Smooth muscle cell (in vitro differentiated cells): ENCODE measurements at regions not wholly inside any gene's neighbourhood (a gene's known extent, or its start where the extent isn't known, plus 50 kb on each side); places are given as distances from the start of the nearest gene placed in this dataset.

Experiments used
- DNase-seq: peaks from one replicate; lab custom pipeline; 2025; ENCODE audit not compliant: unreplicated experiment; lab: John Stamatoyannopoulos, UW
- H2AFZ ChIP-seq: fragments of 200-600 bp; sonication (generic); 2 replicates; pipeline ENCODE4 v1.6.0; 2016; ENCODE audit warnings: antibody characterized with exemption, low read depth, mild to moderate bottlenecking
- H3F3A ChIP-seq: fragments of 200-600 bp; sonication (generic); 2 replicates; pipeline ENCODE4 v1.6.0; 2017; ENCODE audit warnings: antibody characterized with exemption, low read depth
- H3K27ac ChIP-seq: fragments of 200-600 bp; sonication (generic); 2 replicates; pipeline ENCODE4 v1.5.1; 2016; ENCODE audit warnings: low read depth, mild to moderate bottlenecking
- H3K27me3 ChIP-seq: fragments of 200-600 bp; sonication (generic); 2 replicates; pipeline ENCODE4 v1.6.1; 2016; ENCODE audit warnings: low read depth, mild to moderate bottlenecking
- H3K36me3 ChIP-seq: fragments of 200-600 bp; sonication (generic); 2 replicates; pipeline ENCODE4 v1.5.1; 2016; ENCODE audit warnings: low read depth
- H3K4me1 ChIP-seq: fragments of 200-600 bp; sonication (generic); 2 replicates; pipeline ENCODE4 v1.5.1; 2016; ENCODE audit warnings: low read depth
- H3K4me2 ChIP-seq: fragments of 200-600 bp; sonication (generic); 2 replicates; pipeline ENCODE4 v1.6.0; 2016; ENCODE audit warnings: mild to moderate bottlenecking
- H3K4me3 ChIP-seq: fragments of 200-600 bp; sonication (generic); 2 replicates; pipeline ENCODE4 v1.5.1; 2016; ENCODE audit warnings: mild to moderate bottlenecking
- H3K79me2 ChIP-seq: fragments of 200-600 bp; sonication (generic); 2 replicates; pipeline ENCODE4 v1.6.0; 2016; ENCODE audit warnings: low read depth, mild to moderate bottlenecking
- H3K9ac ChIP-seq: fragments of 200-600 bp; sonication (generic); 2 replicates; pipeline ENCODE4 v1.6.0; 2016; ENCODE audit warnings: low read depth
- H3K9me3 ChIP-seq: fragments of 200-600 bp; sonication (generic); replicated peaks from 2 replicates; pipeline ENCODE4 v1.5.1; 2016; ENCODE audit warnings: low read depth
- H4K20me1 ChIP-seq: fragments of 200-600 bp; sonication (generic); 2 replicates; pipeline ENCODE4 v1.6.0; 2016; ENCODE audit warnings: low read depth
- CTCF ChIP-seq: fragments of 200-600 bp; sonication (generic); IDR thresholded peaks from 2 replicates; pipeline ENCODE4 v1.5.1; 2017; ENCODE audit warnings: borderline replicate concordance, mild to moderate bottlenecking, antibody characterized with exemption; ENCODE audit not compliant: insufficient read depth, poor library complexity, severe bottlenecking
- WGBS: methylation state at CpG from one replicate; pipeline ENCODE4 v1.1.7; 2016; ENCODE audit warnings: low lambda C conversion rate; 5-methylcytosine and 5-hydroxymethylcytosine counted together

- Histone ChIP-seq H3K27ac (no peak overlapping the region), H3K4me2 (no peak overlapping the region), H3K36me3 (no peaks in the 10 kb centered on the region), H3K9ac (no peak overlapping the region), H2AFZ (no peak overlapping the region), H3K9me3 (no peaks in the 10 kb centered on the region), H3K4me3 (no peak overlapping the region), H4K20me1 (no peaks in the 10 kb centered on the region), H3K27me3 (no peaks in the 10 kb centered on the region), H3F3A (no peaks in the 10 kb centered on the region), H3K79me2 (no peaks in the 10 kb centered on the region), H3K4me1 (peaks cover 10% of the 10 kb centered on the region)
- WGBS, result 92% methylated on average over 5 of the region's 5 CpGs
- no peak for TF ChIP-seq CTCF
- no peak for DNase-seq
Measured at GRCh38 chr18:7390731-7391492, 160.0 kb downstream of the LRRC30 start.

- peaks cover 10% of the 10 kb centered on the region for H3K4me1 ChIP-seq
- H3K27ac ChIP-seq, result no peak overlapping the region
- H3K36me3 ChIP-seq, result no peaks in the 10 kb centered on the region
- no peak overlapping the region for H3K4me2 ChIP-seq
- DNase-seq, result no peak
- H3K4me3 ChIP-seq, result no peak overlapping the region
- H3K9me3 ChIP-seq, result no peaks in the 10 kb centered on the region
- H3K9ac ChIP-seq, result no peak overlapping the region
- no peaks in the 10 kb centered on the region for H3F3A ChIP-seq
- WGBS, result 81% methylated on average over 9 of the region's 9 CpGs
- no peak overlapping the region for H2AFZ ChIP-seq
- no peak for TF ChIP-seq CTCF
- no peaks in the 10 kb centered on the region for H4K20me1 ChIP-seq
- no peaks in the 10 kb centered on the region for H3K27me3 ChIP-seq
- no peaks in the 10 kb centered on the region for H3K79me2 ChIP-seq
Measured at GRCh38 chr18:7393080-7393479, 162.2 kb downstream of the LRRC30 start.

GRCh38 chr18:7394050-7394659, 163.3 kb downstream of the LRRC30 start:
- no peak overlapping the region for H3K9ac ChIP-seq
- peaks cover under 1% of the 10 kb centered on the region for H3K4me1 ChIP-seq
- no peaks in the 10 kb centered on the region for H3K36me3 ChIP-seq
- no peaks in the 10 kb centered on the region for H3K27me3 ChIP-seq
- H3K4me3 ChIP-seq, result no peak overlapping the region
- no peaks in the 10 kb centered on the region for H3K9me3 ChIP-seq
- H3F3A ChIP-seq, result no peaks in the 10 kb centered on the region
- no peaks in the 10 kb centered on the region for H3K79me2 ChIP-seq
- DNase-seq, result no peak
- no peak overlapping the region for H3K4me2 ChIP-seq
- 87% methylated on average over 9 of the region's 9 CpGs for WGBS
- no peaks in the 10 kb centered on the region for H4K20me1 ChIP-seq
- no peak overlapping the region for H3K27ac ChIP-seq
- no peak for TF ChIP-seq CTCF
- no peak overlapping the region for H2AFZ ChIP-seq

- DNase-seq, result no peak
- no peaks in the 10 kb centered on the region for H3K27me3 ChIP-seq
- H3K4me2 ChIP-seq, result no peak overlapping the region
- no peaks in the 10 kb centered on the region for H3K36me3 ChIP-seq
- no peaks in the 10 kb centered on the region for H4K20me1 ChIP-seq
- H3K9ac ChIP-seq, result no peak overlapping the region
- WGBS, result 87% methylated on average over 4 of the region's 4 CpGs
- H2AFZ ChIP-seq, result no peak overlapping the region
- no peak for TF ChIP-seq CTCF
- H3K9me3 ChIP-seq, result no peaks in the 10 kb centered on the region
- H3K4me1 ChIP-seq, result no peaks in the 10 kb centered on the region
- H3K4me3 ChIP-seq, result no peak overlapping the region
- no peak overlapping the region for H3K27ac ChIP-seq
- no peaks in the 10 kb centered on the region for H3K79me2 ChIP-seq
- H3F3A ChIP-seq, result no peaks in the 10 kb centered on the region
Measured at GRCh38 chr18:7395566-7395965, 164.7 kb downstream of the LRRC30 start.
